NCI-H128 (cell line): ENCODE measurements at regions not wholly inside any gene's neighbourhood (a gene's known extent, or its start where the extent isn't known, plus 50 kb on each side); places are given as distances from the start of the nearest gene placed in this dataset.
"Not testable (repeated sequence)": the region's sequence is repeated elsewhere in the genome, so short reads cannot be mapped to it uniquely, and the experiment has no call there.

ENCODE experiments used
- DNase-seq: peaks from one replicate; lab custom pipeline; 2025; ENCODE audit not compliant: unreplicated experiment; lab: John Stamatoyannopoulos, UW

DNA sequence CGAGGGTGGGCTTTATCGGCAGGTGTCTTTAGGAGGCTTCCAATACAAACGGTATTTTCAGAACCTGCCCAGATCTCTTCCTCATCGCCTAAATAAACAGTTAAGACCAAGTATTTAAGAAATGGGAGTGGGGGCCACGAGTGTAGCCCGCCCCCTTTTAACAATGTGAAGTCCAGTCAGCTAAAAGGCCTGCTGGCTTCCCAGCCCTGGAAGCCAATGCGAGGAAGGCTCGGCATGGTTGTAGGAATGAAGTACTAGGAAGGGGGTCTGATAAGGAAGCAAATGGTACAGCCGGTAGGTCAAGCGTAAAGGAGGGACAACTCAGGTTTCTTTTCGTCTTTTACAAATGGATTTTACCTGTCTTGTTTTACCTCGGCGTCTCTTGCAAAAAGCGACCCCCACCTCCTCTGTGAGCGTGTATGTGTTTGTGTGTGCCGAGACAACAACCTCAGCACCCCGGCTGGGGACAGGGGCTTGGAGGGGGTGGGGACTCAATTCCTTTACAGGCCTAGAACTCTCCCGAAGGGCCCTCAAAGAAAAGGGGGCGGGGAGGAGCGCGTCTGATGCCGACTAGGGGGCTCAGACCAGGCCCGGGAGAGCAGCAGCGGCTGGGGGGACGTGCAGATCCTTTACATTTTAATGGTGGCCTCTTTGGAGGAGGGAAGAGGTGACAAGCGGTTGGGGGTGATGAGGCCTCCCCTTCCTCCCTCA is 147.6 kb downstream of the GPR85 start:
- no peak for DNase-seq

DNA sequence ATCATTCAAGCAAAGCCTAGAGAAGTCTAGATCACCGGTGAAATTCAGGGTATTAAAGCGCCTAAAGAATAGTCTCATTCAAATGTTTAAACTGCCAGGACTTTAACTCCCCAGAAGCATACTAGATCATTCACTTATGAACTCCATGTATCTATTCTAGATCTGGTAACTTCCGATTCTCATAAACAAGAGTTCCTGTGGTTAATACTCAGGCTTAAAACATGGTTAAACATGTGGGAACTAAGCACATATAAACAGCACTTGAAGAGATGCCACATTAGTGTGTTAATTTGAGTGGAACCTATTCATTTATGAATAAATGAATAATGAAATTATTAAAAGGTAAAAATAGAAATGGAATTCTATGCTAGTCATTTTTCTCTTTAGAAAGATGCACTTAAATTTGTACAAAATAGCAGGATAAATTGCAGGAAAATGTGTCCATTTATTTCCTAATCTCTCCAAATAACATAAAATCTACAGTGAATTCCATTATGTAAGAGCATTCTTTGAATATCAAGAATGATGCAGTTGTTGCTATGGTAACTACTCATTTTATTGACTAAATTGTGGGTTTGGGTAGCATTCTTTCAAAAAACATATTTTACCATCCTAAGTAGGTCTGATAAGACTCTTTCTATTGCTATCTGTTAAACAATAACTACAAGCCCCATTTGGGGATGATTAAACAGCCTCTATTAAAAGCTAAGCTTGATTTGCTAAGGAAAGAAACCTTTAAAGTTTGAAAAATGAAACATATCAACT is 147.6 kb upstream of the TMEM168 start:
- DNase-seq, result no peak

DNA sequence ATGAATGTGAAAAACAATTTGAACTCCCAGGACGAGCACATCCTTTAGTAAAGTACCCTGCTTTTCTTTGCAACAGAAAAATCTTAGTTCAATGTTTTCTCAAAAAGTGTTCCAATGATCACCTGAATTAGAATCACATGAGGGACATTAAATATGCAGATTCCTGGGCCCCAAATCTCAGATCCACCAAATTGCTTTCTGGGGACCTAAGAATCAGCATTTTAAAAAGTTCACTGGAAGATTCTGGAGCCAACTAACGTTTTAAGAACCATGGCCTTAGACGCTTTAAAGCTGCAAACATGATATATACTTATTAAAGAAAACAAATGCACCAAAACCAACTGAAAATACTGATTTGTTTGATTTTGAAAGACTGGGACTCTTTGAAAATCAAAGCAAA is 143.4 kb upstream of the TMEM168 start:
- no peak for DNase-seq

DNA sequence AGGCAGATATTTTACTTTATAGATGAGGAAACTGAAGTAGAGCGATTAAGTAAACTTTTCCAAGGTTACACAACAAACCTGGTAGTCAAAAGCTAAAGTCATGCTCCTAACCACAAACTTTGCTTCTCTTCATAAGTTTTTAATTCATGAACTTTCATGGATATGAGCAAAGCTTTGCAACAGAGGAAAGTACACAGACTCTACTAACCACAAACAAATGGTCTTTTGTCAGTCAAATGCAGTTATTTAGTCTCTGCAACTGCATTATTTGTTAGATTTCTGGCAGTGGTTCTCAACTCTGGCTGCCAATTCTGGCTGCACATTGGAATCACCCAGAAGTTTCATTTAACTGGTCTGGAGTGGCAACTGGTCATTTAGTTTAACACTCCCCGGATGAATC is 140.6 kb upstream of the TMEM168 start:
- DNase-seq, result no peak

DNA sequence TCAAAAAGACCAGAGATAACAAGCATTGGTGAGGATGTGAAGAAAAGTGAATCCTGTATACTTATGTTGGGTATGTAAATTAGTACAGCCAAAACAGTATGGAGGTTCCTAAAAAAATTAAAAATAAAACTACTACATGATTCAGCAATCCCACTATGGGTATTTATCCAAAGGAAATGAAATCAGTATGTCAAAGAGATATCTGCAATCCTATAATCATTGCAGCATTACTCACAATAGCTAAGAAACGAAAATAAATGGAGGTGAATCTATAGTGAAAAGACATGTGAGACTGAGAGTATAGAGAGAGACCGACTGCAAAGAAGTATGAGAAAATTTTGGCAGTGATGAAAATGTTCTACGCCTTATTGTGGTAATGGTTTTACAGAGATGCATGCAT is 139.2 kb upstream of the TMEM168 start:
- DNase-seq, result no peak

DNA sequence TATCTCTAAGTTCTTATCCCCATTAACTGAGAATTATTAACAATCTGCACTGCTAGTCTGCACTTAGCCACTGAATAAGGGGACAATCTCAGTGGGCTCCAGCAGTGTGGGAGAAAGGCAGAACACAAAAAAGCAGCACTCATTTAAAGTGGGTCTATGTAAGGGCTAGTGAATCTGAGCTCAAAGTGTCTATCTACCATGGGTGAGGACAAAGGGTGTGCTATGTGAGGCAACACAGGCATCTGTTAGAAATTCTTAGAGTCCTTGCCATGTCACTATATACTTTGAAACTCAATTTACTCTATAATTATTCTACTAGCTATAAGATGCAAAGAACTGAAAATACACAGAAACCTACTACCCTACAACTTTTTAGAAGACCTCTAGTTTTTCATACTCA is 135.8 kb upstream of the TMEM168 start:
- DNase-seq, result no peak

DNA sequence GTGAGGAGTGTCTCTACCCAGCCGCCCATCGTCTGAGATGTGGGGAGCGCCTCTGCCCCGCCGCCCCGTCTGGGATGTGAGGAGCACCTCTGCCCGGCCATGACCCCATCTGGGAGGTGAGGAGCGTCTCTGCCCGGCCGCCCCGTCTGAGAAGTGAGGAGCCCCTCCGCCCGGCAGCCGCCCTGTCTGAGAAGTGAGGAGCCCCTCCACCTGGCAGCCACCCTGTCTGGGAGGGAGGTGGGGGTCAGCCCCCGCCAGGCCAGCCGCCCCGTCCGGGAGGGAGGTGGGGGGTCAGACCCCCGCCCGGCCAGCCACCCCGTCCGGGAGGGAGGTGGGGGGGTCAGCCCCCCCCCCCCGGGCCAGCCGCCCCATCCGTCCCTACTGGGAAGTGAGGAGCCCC is 132.4 kb upstream of the TMEM168 start:
- DNase-seq, result not testable (repeated sequence)

DNA sequence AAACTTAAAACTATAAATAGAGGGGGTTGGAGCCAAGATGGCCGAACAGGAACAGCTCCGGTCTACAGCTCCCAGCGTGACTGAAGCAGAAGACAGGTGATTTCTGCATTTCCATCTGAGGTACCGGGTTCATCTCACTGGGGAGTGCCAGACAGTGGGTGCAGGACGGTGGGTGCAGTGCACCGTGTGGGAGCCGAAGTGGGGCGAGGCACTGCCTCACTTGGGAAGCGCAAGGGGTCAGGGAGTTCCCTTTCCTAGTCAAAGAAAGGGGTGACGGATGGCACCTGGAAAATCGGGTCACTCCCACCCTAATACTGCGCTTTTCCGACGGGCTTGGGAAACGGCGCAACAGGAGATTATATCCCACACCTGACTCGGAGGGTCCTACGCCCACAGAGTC is 126.2 kb upstream of the TMEM168 start:
- DNase-seq, result not testable (repeated sequence)

DNA sequence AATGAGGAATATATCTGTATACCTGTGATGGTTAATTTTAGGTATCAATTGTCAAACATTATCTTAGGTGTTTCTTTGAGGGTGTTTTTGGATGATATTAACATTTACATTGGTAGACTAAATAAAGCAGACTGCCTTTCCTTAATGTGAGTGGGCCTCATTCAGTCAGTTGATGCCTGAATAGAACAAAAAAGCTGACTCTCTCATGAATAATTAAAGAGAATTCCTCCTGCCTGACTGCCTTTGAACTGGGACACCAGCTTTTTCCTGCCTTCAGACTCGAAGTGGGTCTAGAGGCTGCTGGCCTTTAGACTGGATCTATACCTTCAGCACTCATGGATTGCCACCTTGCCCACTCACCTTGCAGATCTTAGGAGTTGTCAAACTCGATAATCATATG is 117.9 kb upstream of the TMEM168 start:
- DNase-seq, result no peak

DNA sequence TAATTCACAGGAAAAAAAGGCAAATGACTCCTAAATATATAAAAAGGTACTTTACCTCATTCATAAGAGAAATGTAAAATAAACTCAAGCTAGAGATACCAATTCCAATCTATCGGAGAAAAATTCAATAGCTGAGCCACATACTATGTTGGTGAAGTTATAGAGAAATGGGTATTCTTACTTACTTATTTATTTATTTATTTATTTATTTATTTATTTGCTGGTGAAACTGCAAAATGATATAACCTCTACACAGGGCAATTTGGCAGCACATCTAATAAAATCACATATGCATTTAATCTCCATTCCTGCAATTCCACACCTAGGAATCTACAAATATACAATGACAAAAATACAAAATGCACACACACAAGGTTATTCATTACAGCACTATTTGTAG is 117.5 kb upstream of the TMEM168 start:
- DNase-seq, result no peak

DNA sequence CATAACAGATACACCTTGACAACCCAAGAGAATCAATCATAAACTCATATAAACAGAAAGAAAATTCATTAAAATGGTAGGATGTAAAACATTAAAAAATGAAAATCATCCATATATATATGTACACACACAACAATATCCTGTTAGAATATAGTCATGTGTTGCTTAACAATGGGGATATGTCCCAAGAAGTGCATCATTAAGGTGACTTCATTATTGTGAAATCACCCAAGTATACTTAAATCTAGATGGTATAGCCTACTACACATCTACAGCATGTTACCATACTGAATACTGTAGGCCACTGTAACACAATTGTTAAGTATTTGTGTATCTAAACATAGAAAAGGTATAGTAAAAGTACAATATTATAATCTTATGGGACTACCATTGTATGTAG is 115.8 kb upstream of the TMEM168 start:
- DNase-seq, result no peak

DNA sequence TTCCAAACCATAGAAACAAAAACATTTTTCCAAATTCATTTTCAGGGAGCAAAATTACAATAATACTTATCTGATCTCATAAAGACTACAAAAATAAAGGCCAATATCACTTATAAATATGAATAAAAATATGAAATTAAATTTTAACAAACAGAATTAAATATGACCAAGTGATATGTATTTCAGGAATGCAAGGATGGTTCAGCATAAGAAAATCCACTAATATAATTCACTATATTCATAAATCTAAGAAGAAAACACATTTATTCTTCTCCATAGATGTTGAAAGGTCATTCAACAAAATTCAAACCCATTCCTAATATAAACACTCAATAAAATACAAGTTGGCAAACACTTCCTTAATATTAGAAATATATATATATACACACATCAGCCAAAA is 115.2 kb upstream of the TMEM168 start:
- DNase-seq, result no peak

DNA sequence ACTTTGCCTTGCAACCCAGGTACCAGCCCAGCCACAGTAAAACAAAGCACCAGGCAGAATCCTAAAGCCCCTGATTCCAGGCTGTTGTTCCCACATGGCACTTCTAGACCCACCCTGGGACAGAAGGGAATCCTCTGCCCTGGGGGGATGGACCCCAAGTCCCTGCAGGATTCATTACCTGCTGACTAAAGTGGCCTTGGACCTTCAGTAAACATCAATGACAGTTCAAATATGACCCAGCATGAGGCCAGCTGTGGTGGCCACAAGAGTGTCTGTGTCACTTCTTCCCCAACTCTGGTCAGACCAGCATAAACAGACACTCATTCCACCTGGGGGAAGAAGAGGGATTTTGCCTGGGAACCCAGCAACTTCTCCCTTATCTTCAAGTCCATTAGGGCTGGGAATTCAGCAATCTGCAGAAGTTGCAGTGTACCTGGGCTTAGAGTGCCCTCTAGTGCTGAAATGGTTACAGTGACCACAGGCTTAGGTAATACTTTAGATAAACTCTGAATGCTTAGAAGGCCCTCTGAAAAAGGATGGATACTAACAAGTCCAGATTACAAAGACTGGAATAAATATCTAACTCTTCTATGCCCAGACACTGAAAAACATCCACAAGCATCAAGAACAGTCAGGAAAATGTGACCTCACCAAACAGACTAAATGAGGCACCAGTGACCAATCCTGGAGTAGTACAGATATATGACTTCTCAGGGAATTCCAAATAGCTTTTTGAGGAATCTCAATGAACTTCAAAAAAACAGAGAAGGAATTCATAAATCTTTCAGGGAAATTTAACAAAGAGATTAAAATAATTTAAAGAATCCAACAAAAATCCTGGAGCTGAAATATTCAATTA is 108.5 kb upstream of the TMEM168 start:
- DNase-seq, result no peak

DNA sequence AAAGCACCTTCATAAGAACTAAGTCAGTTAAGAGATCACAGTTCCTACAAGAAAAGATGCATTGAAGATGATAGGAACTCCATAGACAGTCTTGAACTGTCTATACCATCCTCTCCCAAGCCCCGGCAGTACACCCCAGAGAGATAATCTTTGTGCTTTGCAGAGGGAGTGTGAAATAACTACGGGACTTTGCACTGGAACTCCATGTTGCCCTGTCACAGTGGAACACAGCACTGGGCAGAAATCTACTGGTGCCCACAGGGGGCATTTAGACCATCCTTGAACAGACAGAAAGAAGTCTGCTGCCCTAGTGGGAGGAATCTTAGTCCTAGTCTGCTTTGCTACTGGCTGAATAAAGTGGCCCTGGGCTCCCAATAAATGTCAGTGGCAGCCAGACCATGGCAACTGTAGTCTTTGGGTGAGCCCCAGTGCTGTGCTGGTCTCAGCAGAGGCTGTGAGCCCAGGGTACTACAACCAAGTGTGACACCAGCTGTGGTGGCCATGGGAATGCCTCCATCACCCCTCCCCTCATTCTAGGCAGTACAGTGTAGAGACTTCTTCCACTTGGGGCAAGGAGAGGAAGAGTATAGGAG is 107.7 kb upstream of the TMEM168 start:
- DNase-seq, result no peak

DNA sequence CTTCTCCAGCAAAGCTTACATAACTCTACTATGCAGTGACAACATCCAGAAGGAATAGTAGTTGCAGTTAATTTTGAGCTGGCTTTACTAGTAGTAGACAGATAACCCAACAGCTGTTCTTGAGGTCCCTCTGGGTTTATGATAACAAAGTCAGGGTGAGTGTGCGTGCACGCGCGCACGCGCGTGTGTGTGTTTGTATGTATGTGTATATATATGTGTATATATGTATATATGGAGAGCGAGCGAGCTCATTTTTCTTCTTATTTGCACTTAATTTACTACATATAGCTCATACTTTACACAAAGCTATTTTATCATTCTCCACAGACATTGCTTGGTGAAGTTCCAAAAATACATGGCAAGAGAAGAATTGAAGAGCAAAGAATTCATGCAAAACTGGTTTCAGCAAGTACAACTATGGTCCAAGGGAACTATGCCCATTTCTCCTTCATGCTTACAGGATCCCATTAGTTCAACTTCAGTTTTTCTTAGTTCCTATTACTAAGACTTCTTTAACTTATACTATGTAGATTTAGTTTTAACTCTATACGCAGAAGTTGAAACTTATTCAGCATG is 105.9 kb upstream of the TMEM168 start:
- DNase-seq, result no peak

DNA sequence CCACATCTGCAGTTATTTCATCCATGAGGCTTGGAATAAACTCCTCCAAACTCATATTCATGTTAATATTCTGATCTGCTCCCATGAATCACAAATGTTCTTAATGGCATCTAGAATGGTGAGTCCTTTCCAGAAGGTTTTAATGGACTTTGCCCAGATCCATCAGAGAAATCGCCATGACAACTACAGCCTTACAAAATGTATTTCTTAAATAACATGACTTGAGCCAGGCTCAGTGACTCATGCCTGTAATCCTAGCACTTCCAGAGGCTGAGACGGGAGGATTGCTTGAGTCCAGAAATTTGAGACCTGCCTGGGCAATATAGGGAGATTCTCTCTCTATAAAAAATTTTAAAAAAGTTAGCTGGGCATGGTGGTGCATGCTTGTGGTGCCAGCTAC is 102.1 kb upstream of the TMEM168 start:
- no peak for DNase-seq

DNA sequence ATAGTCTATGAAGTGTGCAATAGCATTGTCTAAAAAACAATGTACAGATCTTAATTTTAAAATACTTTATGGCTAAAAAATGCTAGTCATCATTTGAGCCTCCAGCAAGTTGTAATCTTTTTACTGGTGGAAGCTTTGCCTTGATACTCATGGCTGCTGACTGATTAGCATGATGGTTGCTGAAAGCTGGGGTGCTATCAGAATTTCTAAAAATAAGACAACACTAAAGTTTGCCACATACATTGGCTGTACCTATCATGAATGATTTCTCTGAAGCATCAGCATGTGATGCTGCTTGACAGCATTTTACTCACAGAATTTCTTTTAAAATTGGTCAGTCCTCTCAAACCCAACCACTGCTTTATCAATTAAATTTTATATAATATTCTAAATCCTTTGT is 101.5 kb upstream of the TMEM168 start:
- DNase-seq, result no peak

DNA sequence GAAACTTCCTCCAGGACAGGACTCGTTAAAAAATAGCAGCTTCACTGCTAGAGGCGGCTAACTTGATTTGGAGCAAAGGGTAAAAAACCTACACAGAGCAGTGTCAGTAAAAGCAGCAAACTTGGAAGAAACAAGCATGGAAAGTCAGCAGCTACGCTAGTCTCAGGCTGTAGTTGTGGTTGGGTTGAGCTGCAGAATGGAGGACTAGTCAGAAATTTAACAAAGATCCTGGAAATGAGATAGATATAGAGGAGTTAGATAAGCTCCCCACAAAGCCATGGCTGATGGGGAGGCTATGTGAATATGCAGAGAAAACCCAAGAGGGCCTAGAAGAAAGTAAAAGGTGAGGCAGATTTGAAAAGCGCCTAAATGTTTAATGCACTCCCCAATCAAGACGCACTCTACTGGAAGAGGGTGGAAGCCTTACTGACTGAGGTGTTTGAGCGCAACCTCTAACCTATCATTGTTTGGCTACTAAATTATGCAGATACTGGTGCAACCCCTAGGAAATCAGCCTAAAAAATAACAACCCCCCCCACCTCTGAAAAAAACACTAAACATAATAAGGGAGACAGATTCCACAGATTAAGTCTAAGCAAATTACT is 99.7 kb upstream of the TMEM168 start:
- no peak for DNase-seq

DNA sequence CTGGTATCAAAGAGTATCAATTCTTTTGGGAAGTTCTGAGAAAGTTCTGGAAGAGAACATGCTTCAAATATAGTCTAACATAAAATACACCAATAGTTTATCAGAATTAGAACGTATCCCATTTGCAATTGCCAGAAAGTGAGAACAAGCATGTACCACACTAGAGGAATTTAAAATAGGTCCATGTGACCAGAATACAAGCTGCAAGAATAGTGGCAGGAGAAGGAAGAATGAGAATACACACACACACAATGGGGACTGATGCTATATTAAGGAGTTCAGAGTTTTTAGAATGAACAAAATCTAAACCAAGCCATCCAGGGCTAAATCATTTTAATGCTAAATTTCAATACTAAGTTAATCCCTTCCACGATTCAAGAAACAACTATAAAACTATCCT is 99.1 kb upstream of the TMEM168 start:
- DNase-seq, result no peak

DNA sequence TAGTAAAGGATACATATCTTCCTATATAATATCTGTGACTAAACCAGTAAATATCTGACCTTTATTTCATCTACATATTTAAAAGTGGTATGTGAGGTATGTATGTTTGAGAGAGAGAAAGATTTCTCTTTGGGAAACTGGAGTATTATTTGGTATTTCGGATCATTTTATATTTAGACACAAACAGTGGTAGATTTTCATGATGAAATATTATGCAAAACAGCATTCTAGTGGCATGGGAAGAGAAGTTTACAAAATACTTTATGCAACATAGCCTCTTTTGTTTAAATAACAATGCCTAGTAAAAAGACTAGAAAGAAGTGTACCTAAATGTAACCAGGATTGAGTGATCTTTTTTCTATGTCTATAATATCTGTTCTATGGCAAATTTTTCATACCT is 98.6 kb upstream of the TMEM168 start:
- no peak for DNase-seq

DNA sequence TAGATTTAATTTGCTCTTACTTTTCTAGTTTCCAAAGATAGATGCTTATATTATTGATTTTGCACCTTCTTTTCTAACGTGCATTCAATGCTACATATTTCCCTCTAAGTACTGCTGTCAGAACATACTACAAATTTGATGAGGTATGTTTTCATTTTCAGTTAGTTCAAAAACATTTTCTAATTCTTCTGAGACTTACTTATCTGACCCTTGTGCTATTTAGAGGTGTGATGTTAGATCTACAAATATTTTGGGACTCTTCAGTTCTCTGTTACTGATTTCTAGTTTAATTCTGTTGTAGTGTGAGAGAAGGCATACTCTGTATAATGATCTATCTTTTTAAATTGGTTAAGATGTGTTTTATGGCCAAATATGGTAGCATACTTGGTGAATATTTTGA is 97.8 kb upstream of the TMEM168 start:
- DNase-seq, result no peak
